ENCODE measurements at regions not wholly inside any gene's neighbourhood (a gene's known extent, or its start where the extent isn't known, plus 50 kb on each side); places are given as distances from the start of the nearest gene placed in this dataset.

GRCh38 chr11:79544361-79544760 is 103.5 kb upstream of the TENM4 start:
- intact Hi-C loops (cut with DNase I), result no loop called here
- no peaks in the 10 kb centered on the region for H3K36me3 ChIP-seq (replicated peaks in 1 of 2)
- TF ChIP-seq POLR2A (IDR thresholded peaks at IDR 0.05) (no peak), CTCF (IDR thresholded peaks at IDR 0.05) (no peak)
- H3K27ac ChIP-seq, result no peak overlapping the region
- WGBS, 4 donors, result 63 to 83% (median 73%) methylated on average over 2 of the region's 2 CpGs
- H3K4me3 ChIP-seq, result no peak overlapping the region
- DNase-seq, result no peak
- no peaks in the 10 kb centered on the region for H3K9me3 ChIP-seq (replicated peaks in 1 of 3)
- no peaks in the 10 kb centered on the region for H3K27me3 ChIP-seq
- H3K4me1 ChIP-seq (replicated peaks in 1 of 2), result no peaks in the 10 kb centered on the region

GRCh38 chr11:79543101-79543500 is 102.3 kb upstream of the TENM4 start:
- WGBS, 4 donors, result 37 to 52% (median 46%) methylated on average over 1 of the region's 1 CpG
- Histone ChIP-seq H3K4me1 (replicated peaks in 1 of 2) (no peaks in the 10 kb centered on the region), H3K9me3 (replicated peaks in 1 of 3) (no peaks in the 10 kb centered on the region), H3K36me3 (replicated peaks in 1 of 2) (no peaks in the 10 kb centered on the region), H3K4me3 (no peak overlapping the region), H3K27me3 (no peaks in the 10 kb centered on the region), H3K27ac (no peak overlapping the region)
- DNase-seq, result no peak
- TF ChIP-seq CTCF (IDR thresholded peaks at IDR 0.05) (no peak), POLR2A (IDR thresholded peaks at IDR 0.05) (no peak)
- intact Hi-C loops (cut with DNase I), result no loop called here

GRCh38 chr11:79541466-79541865 is 100.6 kb upstream of the TENM4 start:
- TF ChIP-seq CTCF (IDR thresholded peaks at IDR 0.05) (no peak), POLR2A (IDR thresholded peaks at IDR 0.05) (no peak)
- intact Hi-C loops (cut with DNase I), result no loop called here
- WGBS, 4 donors, result 74 to 80% (median 77%) methylated on average over 4 of the region's 4 CpGs
- no peak for DNase-seq
- H3K36me3 ChIP-seq (replicated peaks in 1 of 2), result no peaks in the 10 kb centered on the region
- H3K27me3 ChIP-seq, result no peaks in the 10 kb centered on the region
- H3K4me1 ChIP-seq (replicated peaks in 1 of 2), result no peaks in the 10 kb centered on the region
- no peak overlapping the region for H3K4me3 ChIP-seq
- no peaks in the 10 kb centered on the region for H3K9me3 ChIP-seq (replicated peaks in 1 of 3)
- H3K27ac ChIP-seq, result no peak overlapping the region

GRCh38 chr11:79538775-79539174 is 97.9 kb upstream of the TENM4 start:
- WGBS, 4 donors, result 72 to 78% (median 74%) methylated on average over 3 of the region's 3 CpGs
- no peaks in the 10 kb centered on the region for H3K36me3 ChIP-seq (replicated peaks in 1 of 2)
- intact Hi-C loops (cut with DNase I), result no loop called here
- no peaks in the 10 kb centered on the region for H3K4me1 ChIP-seq (replicated peaks in 1 of 2)
- no peak for TF ChIP-seq POLR2A (IDR thresholded peaks at IDR 0.05)
- TF ChIP-seq CTCF (IDR thresholded peaks at IDR 0.05), result no peak
- H3K27me3 ChIP-seq, result no peaks in the 10 kb centered on the region
- H3K27ac ChIP-seq, result no peak overlapping the region
- no peak for DNase-seq
- H3K4me3 ChIP-seq, result no peak overlapping the region
- no peaks in the 10 kb centered on the region for H3K9me3 ChIP-seq (replicated peaks in 1 of 3)

All from adrenal gland (tissue), 9 donors.